CD4-positive, alpha-beta T cell (primary cell): ENCODE measurements at regions not wholly inside any gene's neighbourhood (a gene's known extent, or its start where the extent isn't known, plus 50 kb on each side); places are given as distances from the start of the nearest gene placed in this dataset.

Experiments used
- ATAC-seq: fragments of 200-7000 bp; cut with Tn5 transposase; one replicate; pipeline ENCODE4 v1.10.0; 2022; ENCODE audit warnings: mild to moderate bottlenecking; ENCODE audit not compliant: poor library complexity
- CTCF ChIA-PET: fragments of 350-600 bp; sonication (Branson Sonifier 250); formaldehyde crosslinking; loops from one replicate; lab custom pipeline; 2021; ENCODE audit warnings: antibody characterized with exemption, inconsistent platforms; lab: Charles Lee
- POLR2A ChIA-PET: fragments of 350-600 bp; sonication (Branson Sonifier 250); formaldehyde crosslinking; loops from one replicate; lab custom pipeline; 2021; ENCODE audit warnings: antibody characterized with exemption, inconsistent platforms; lab: Charles Lee
- DNase-seq, 14 experiments: peaks; one replicate each; pipeline ENCODE4 v3.0.0-alpha.2; 2013 to 2020; ENCODE audit warnings: mixed read lengths in 2 of 14
- H3K27ac ChIP-seq, 2 donors: one replicate each; pipeline versions ENCODE4 v1.5.1 to v1.7.0; 2013; ENCODE audit warnings: low read length in 2 of 2, low read depth in 1 of 2, mild to moderate bottlenecking in 1 of 2
- H3K27me3 ChIP-seq, 2 experiments: 1 replicate in 1 of 2; 2 replicates in 1 of 2; pipeline versions ENCODE4 v1.6.1 to v1.7.0; 2013; ENCODE audit warnings: low read length in 2 of 2, control low read depth in 1 of 2, mild to moderate bottlenecking in 1 of 2, moderate library complexity in 1 of 2; ENCODE audit not compliant: insufficient read depth in 2 of 2, control insufficient read depth in 1 of 2
- H3K36me3 ChIP-seq: one replicate; pipeline ENCODE4 v1.6.1; 2013; ENCODE audit warnings: low read length, control low read depth; ENCODE audit not compliant: insufficient read depth
- H3K4me1 ChIP-seq: one replicate; pipeline ENCODE4 v1.6.1; 2013; ENCODE audit warnings: low read length, control low read depth; ENCODE audit not compliant: insufficient read depth
- H3K4me3 ChIP-seq: one replicate; pipeline ENCODE4 v1.5.1; 2013; ENCODE audit warnings: mild to moderate bottlenecking, low read length, moderate library complexity
- H3K9me3 ChIP-seq, 2 experiments: 1 replicate in 1 of 2; 2 replicates in 1 of 2; pipeline versions ENCODE4 v1.6.1 to v1.7.0; 2013; ENCODE audit warnings: low read length in 2 of 2, mild to moderate bottlenecking in 2 of 2, control low read depth in 1 of 2, moderate library complexity in 1 of 2; ENCODE audit not compliant: control insufficient read depth in 1 of 2, insufficient read depth in 1 of 2
- H3K27ac Mint-ChIP-seq: one replicate; pipeline ENCODE4 v1.8.0; 2020; ENCODE audit warnings: mixed read lengths
- H3K27me3 Mint-ChIP-seq: one replicate; pipeline ENCODE4 v1.8.0; 2021; ENCODE audit warnings: mixed read lengths
- H3K36me3 Mint-ChIP-seq: one replicate; pipeline ENCODE4 v1.8.0; 2021; ENCODE audit warnings: low read depth, mixed read lengths
- H3K4me1 Mint-ChIP-seq: one replicate; pipeline ENCODE4 v1.8.0; 2021; ENCODE audit warnings: low read depth, mixed read lengths
- H3K4me3 Mint-ChIP-seq: one replicate; pipeline ENCODE4 v1.8.0; 2020; ENCODE audit warnings: mild to moderate bottlenecking, mixed read lengths
- H3K9me3 Mint-ChIP-seq: one replicate; pipeline ENCODE4 v1.8.0; 2020; ENCODE audit warnings: mixed read lengths
- intact Hi-C, 2 experiments: fragments of 100-400 bp; cut with DNase I in 1 of 2; cut with micrococcal nuclease in 1 of 2; formaldehyde crosslinking; loops; one replicate each; pipeline versions ENCODE4 v1.15.1 to v1.9.0; 2023 to 2025; cut with DNase I, micrococcal nuclease
- TF ChIP-seq, protein P1 (sequence below): fragments of 200-600 bp; IDR thresholded peaks from one replicate; pipeline ENCODE4 v1.8.0; 2022; ENCODE audit warnings: antibody characterized with exemption, mild to moderate bottlenecking

DNA sequence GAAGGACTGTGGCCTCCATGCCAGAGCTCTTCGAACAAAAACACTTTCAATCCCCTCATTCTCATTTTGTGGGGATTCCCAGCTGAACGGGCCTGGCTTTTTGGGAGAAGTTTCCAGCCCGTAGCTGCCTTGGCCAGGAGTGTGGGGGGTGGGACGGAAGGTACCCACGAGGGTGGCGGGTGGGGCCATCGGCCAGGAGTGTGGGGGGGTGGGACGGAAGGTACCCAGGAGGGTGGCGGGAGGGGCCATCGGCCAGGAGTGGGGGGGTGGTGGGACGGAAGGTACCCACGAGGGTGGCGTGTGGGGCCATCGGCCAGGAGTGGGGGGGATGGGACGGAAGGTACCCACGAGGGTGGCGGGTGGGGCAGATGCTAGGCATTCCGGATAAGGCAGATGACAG lies 71.7 kb upstream of the ZBTB18 start:
- Histone ChIP-seq H3K4me3 (no peak overlapping the region), H3K27ac (no peak overlapping the region), H3K27me3 (no peaks in the 10 kb centered on the region), H3K9me3 (peaks cover 0 to 3% of the 10 kb centered on the region in 2 experiments), H3K4me1 (no peaks in the 10 kb centered on the region), H3K36me3 (no peaks in the 10 kb centered on the region)
- ChIA-PET POLR2A (no interaction called here), CTCF (no interaction called here)
- H3K9me3 Mint-ChIP-seq: no peaks in the 10 kb centered on the region
- H3K27me3 Mint-ChIP-seq: no peaks in the 10 kb centered on the region
- intact Hi-C loops: no loop called here
- TF ChIP-seq, protein P1, sequence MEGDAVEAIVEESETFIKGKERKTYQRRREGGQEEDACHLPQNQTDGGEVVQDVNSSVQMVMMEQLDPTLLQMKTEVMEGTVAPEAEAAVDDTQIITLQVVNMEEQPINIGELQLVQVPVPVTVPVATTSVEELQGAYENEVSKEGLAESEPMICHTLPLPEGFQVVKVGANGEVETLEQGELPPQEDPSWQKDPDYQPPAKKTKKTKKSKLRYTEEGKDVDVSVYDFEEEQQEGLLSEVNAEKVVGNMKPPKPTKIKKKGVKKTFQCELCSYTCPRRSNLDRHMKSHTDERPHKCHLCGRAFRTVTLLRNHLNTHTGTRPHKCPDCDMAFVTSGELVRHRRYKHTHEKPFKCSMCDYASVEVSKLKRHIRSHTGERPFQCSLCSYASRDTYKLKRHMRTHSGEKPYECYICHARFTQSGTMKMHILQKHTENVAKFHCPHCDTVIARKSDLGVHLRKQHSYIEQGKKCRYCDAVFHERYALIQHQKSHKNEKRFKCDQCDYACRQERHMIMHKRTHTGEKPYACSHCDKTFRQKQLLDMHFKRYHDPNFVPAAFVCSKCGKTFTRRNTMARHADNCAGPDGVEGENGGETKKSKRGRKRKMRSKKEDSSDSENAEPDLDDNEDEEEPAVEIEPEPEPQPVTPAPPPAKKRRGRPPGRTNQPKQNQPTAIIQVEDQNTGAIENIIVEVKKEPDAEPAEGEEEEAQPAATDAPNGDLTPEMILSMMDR: no peak
- no peaks in the 10 kb centered on the region for H3K36me3 Mint-ChIP-seq
- ATAC-seq: no peak
- no peak overlapping the region for H3K4me3 Mint-ChIP-seq
- H3K4me1 Mint-ChIP-seq: no peaks in the 10 kb centered on the region
- H3K27ac Mint-ChIP-seq: no peak overlapping the region
- DNase-seq: peak in 2 of 14 experiments; percentile 5 to 50

DNA sequence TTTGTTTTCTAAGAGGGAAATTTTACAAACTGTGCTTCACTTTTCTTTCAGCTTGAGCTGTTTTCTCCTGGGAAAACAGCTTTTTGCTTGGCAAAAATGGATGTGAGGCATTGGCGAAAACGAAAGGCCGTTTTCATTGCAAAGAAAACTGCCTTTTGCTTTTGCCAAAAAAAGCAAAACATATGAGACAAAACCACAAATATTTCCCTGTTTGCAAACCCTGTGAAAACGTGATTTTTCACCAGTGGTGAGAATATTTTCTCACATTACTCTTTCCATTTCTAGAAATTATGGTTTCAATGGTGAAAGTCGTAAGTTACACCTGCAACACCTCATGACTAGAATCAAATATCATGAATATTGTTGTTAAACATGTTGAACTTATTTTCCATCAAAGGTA lies 74.0 kb upstream of the ZBTB18 start:
- TF ChIP-seq, protein P1: no peak
- Mint-ChIP-seq H3K27me3 (no peaks in the 10 kb centered on the region), H3K36me3 (no peaks in the 10 kb centered on the region), H3K4me1 (no peaks in the 10 kb centered on the region), H3K4me3 (no peak overlapping the region), H3K27ac (no peak overlapping the region), H3K9me3 (no peaks in the 10 kb centered on the region)
- H3K9me3 ChIP-seq: peaks cover 0 to 3% of the 10 kb centered on the region in 2 experiments
- intact Hi-C loops: no loop called here
- no peak for DNase-seq
- H3K4me1 ChIP-seq: no peaks in the 10 kb centered on the region
- no peak for ATAC-seq
- CTCF ChIA-PET: no interaction called here
- H3K4me3 ChIP-seq: no peak overlapping the region
- peaks cover 0 to 4% of the 10 kb centered on the region in 2 experiments for H3K27me3 ChIP-seq
- no peak overlapping the region for H3K27ac ChIP-seq
- H3K36me3 ChIP-seq: no peaks in the 10 kb centered on the region
- POLR2A ChIA-PET: no interaction called here

DNA sequence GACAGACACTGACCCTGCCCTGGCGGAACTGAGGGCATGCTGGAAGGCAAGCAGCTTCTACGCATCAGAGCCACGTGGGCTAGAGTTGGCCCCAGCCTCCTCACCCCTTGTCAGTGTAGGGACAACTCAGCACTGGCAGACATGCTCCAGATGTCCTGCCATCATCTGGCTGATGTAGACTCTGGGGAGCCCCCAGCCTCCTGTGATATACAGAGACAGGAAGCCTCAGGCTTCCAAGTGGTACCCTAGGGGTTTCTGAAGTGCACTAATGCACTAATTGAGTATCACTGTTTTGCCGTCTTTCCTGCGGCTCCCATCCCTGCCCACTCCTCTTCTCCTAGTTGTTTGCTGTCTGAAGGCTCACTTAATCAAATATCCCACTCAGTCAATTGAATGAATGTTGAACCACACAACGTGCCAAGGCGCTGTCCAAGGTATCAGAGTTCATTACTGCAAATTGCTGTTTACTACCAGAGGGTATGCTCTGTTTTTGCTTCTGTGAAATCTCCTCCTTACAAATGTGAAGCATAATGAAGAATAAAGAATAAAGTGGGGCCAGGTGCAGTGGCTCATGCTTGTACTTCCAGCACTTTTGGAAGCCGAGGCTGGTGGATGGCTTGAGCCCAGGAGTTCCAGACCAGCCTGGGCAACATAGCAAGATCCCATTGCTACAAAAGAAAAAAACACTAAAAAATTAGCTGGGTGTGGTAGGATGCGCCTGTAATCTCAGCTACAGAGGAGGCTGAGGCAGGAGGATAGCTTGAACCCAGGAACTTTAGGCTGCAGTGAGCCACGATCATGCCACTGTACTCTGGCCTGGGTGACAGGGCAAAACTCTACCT lies 76.4 kb upstream of the ZBTB18 start:
- Mint-ChIP-seq H3K36me3 (no peaks in the 10 kb centered on the region), H3K9me3 (no peaks in the 10 kb centered on the region), H3K27me3 (no peaks in the 10 kb centered on the region), H3K4me3 (no peak overlapping the region), H3K4me1 (no peaks in the 10 kb centered on the region), H3K27ac (no peak overlapping the region)
- Histone ChIP-seq H3K9me3 (peaks cover 0 to 3% of the 10 kb centered on the region in 2 experiments), H3K27me3 (peaks cover 0 to 4% of the 10 kb centered on the region in 2 experiments), H3K4me1 (no peaks in the 10 kb centered on the region), H3K27ac (no peak overlapping the region), H3K4me3 (no peak overlapping the region), H3K36me3 (no peaks in the 10 kb centered on the region)
- intact Hi-C loops: no loop called here
- TF ChIP-seq, protein P1: no peak
- ATAC-seq (no peak), DNase-seq (no peak)
- POLR2A ChIA-PET: interaction anchor here (0.7 kb wide), 1 partner anchor 126 kb away, joined by 3 read pairs; no protein-coding TSS in a partner anchor
- CTCF ChIA-PET: no interaction called here
